Duodenal mucosa (tissue), 2 donors: ENCODE measurements at regions not wholly inside any gene's neighbourhood (a gene's known extent, or its start where the extent isn't known, plus 50 kb on each side); places are given as distances from the start of the nearest gene placed in this dataset.

Source experiments
- H3K27ac ChIP-seq: one replicate; pipeline ENCODE4 v1.7.0; 2013; ENCODE audit warnings: low read depth, low read length
- H3K27me3 ChIP-seq, 2 donors: one replicate each; pipeline ENCODE4 v1.7.0; 2013; ENCODE audit warnings: low read length in 2 of 2, control low read depth in 1 of 2; ENCODE audit not compliant: insufficient read depth in 2 of 2, control insufficient read depth in 1 of 2
- H3K36me3 ChIP-seq, 2 donors: one replicate each; pipeline ENCODE4 v1.7.0; 2013; ENCODE audit warnings: low read length in 2 of 2, control low read depth in 1 of 2; ENCODE audit not compliant: insufficient read depth in 2 of 2, control insufficient read depth in 1 of 2
- H3K4me1 ChIP-seq, 2 donors: one replicate each; pipeline ENCODE4 v1.7.0; 2013; ENCODE audit warnings: low read length in 2 of 2, control low read depth in 1 of 2; ENCODE audit not compliant: insufficient read depth in 2 of 2, control insufficient read depth in 1 of 2
- H3K4me3 ChIP-seq, 2 donors: one replicate each; pipeline ENCODE4 v1.7.0; 2013; ENCODE audit warnings: low read length in 2 of 2, low read depth in 1 of 2
- H3K9ac ChIP-seq, 2 donors: one replicate each; pipeline ENCODE4 v1.7.0; 2013; ENCODE audit warnings: low read length in 2 of 2, low read depth in 1 of 2
- H3K9me3 ChIP-seq, 2 donors: one replicate each; pipeline ENCODE4 v1.7.0; 2013; ENCODE audit warnings: low read length in 2 of 2, control low read depth in 1 of 2; ENCODE audit not compliant: control insufficient read depth in 1 of 2

DNA sequence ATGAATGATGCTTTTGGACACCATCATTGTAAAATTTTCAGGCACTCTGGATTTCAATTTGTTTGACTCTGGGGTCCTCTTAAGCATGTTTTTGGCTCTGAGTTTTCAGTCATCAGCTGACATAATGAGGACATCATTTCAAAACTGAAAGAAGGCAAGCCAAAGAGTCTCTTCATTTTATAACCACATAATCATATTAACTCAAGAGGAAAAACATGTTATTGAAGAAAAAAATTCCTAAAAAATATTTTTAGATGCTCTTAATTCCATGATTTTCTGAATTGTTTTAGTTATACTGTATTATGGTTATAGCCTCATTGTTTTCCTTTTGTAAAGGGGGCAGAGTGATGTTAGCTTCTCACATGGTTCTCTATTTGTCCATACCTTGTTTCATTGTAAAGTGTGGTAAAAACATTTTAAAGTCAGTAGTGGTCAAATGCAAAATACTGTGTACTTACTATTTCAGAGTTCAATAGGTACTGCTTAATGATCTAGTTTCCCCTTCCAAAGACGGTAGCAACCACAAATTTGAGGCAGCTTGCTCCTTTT, 472.1 kb downstream of the DMRT2 start:
- Histone ChIP-seq H3K4me1 (no peaks in the 10 kb centered on the region), H3K27ac (no peak overlapping the region), H3K4me3 (no peak overlapping the region), H3K36me3 (no peaks in the 10 kb centered on the region), H3K9ac (no peak overlapping the region), H3K27me3 (no peaks in the 10 kb centered on the region), H3K9me3 (no peaks in the 10 kb centered on the region)

DNA sequence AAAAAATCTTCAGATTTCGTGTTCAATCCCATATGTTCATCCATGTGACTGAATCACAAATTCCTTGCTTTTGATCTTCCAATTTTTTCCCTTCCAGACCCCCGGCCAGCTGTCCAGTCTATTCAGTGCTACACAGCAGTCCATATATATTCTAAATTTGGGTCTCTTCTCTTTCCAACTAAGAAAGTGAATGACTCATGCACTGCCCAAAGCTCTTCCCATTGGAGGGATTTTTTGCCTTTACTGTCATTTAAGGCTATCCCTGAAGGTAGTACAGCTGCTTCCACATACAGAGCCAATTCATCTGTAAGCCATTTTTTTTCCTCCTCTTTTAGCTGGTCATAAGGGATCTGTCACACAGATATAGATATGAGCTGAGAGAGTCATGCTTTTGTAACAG, 478.3 kb downstream of the DMRT2 start:
- Histone ChIP-seq H3K27ac (no peak overlapping the region), H3K27me3 (no peaks in the 10 kb centered on the region), H3K9ac (no peak overlapping the region), H3K4me3 (no peak overlapping the region), H3K36me3 (no peaks in the 10 kb centered on the region), H3K4me1 (no peaks in the 10 kb centered on the region), H3K9me3 (no peaks in the 10 kb centered on the region)

DNA sequence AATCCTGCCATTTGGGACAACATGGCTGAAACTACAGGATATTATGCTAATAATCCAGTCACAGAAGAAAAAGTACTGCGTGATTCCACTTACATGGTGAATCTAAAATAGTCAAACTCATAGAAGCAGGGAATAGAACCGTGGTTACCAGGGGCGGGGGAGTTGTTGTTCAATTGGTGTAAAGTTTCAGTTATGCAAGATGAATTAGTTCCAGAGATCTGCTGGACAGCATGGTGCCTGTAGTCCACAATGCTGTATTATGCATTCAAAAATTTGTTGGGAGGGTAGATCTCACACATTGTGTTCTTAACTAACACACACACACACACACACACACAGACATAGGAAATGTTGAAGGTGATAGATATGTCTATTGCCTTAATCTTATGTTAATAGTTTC, 480.5 kb downstream of the DMRT2 start:
- Histone ChIP-seq H3K27me3 (no peaks in the 10 kb centered on the region), H3K9me3 (no peaks in the 10 kb centered on the region), H3K27ac (no peak overlapping the region), H3K36me3 (no peaks in the 10 kb centered on the region), H3K9ac (no peak overlapping the region), H3K4me3 (no peak overlapping the region), H3K4me1 (no peaks in the 10 kb centered on the region)

DNA sequence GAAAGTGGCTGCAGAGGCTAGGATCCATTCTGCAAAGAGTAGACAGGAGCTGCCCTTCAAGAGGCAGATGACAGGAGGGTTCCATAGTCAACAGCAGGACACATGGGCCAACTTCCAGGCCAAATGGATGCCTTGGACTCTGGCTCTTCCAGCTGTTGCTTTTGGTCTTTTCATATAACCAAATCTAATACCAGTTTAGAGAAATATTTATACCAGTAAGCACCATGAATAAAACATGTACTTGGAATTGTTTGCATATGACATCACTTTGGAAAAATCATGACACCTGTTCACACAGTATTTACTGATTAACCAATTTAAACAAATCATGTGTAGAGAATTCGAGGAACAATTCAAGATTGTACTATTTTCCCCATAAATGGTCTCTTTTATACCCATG, 481.3 kb downstream of the DMRT2 start:
- H3K9me3 ChIP-seq: no peaks in the 10 kb centered on the region
- H3K4me3 ChIP-seq: no peak overlapping the region
- no peaks in the 10 kb centered on the region for H3K27me3 ChIP-seq
- no peaks in the 10 kb centered on the region for H3K36me3 ChIP-seq
- H3K27ac ChIP-seq: no peak overlapping the region
- H3K9ac ChIP-seq: no peak overlapping the region
- H3K4me1 ChIP-seq: no peaks in the 10 kb centered on the region

DNA sequence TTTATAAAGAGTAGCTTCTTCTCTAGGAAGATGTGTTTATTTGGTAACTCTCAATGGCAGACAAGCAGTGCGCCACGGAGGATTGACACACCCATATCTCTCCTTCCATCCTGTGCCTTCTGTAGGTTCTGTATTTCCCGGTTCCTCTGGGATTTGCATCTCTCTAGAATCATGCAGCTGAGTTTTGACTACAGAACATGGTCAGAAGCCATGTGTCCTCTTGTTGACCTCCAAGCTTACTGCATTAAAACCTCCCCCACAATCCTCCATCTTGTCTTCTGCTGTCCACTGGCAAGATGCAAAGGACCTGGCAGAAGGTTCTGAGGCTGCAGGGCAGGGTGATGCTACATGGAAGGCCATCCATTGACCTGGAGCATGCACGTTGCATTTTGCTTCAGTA, 482.0 kb downstream of the DMRT2 start:
- H3K9ac ChIP-seq: no peak overlapping the region
- H3K4me1 ChIP-seq: no peaks in the 10 kb centered on the region
- H3K4me3 ChIP-seq: no peak overlapping the region
- no peaks in the 10 kb centered on the region for H3K36me3 ChIP-seq
- H3K27ac ChIP-seq: no peak overlapping the region
- no peaks in the 10 kb centered on the region for H3K9me3 ChIP-seq
- H3K27me3 ChIP-seq: no peaks in the 10 kb centered on the region

DNA sequence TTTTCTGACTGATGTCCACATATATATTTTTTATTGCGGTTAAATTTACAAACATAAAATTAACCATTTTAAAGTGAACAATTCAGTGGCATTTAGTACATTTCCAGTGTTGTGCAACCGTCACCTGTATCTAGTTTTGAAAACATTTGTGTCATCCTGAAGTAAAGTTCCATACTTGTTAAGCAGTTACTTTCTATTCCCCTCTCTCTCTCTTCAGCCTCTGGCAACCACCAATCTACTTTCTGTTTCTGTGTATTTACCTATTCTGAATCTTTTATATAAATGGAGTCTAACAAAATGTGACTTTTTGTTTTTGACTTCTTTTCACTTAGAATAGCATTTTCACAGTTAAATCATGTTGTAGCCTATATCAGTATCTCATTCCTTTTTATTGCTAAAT, 480.1 kb upstream of the SMARCA2 start:
- no peaks in the 10 kb centered on the region for H3K27me3 ChIP-seq

DNA sequence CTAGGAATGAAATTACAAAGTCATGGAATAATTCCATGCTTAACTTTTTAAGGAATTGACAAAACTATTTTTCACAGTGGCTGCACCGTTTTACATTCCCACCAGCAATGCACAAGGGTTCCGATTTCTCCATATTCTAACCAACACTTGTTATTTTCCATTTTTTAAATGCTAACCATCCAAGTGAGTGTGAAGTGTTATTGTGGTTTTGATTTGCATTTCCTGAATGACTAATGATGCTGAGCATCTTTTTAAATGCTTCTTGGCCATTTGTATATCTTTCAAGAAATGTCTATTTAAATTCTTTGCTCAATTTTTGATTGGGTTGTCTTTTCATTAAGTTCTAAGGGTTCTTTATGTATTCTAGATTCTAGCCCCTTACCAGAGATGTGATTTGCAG, 479.5 kb upstream of the SMARCA2 start:
- H3K4me3 ChIP-seq: no peak overlapping the region
- no peak overlapping the region for H3K9ac ChIP-seq

More for the DNA sequence above, 480.1 kb upstream of the SMARCA2 start:
- H3K36me3 ChIP-seq: no peaks in the 10 kb centered on the region
- H3K27ac ChIP-seq: no peak overlapping the region
- no peaks in the 10 kb centered on the region for H3K9me3 ChIP-seq
- no peak overlapping the region for H3K4me3 ChIP-seq
- no peak overlapping the region for H3K9ac ChIP-seq
- H3K4me1 ChIP-seq: no peaks in the 10 kb centered on the region

DNA sequence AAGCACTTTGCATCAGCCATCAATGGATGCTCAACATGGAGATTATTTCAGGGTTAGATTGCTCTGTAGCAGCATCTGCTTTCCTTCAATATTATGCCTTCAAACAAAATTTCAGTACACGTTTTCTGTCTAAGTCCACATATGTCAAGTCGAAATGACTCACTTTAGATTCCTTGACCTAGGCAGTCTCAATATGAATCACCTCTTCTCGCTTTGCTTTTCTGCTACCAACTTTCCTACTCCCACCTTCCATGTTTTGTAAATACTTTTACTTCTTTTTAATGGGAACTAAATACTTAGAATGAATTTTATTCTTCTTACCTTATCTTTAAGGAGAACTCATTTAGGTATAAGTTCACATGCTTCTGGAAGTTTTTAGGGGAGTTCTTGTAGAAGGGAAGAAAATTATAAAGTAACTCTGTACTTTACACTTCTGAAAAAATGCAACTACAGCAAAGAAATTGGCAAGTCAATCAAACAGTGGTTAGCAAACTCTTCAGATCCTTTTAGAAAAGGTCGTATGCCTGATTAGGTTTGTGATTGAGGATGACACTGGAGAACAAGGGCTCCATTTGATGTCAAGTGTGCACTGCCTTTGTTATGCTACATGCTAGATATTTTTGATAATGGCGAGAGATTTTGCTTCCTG, 478.5 kb upstream of the SMARCA2 start:
- H3K27me3 ChIP-seq: no peaks in the 10 kb centered on the region
- H3K27ac ChIP-seq: no peak overlapping the region
- H3K36me3 ChIP-seq: no peaks in the 10 kb centered on the region
- no peak overlapping the region for H3K4me3 ChIP-seq
- no peaks in the 10 kb centered on the region for H3K9me3 ChIP-seq
- no peak overlapping the region for H3K9ac ChIP-seq
- H3K4me1 ChIP-seq: no peaks in the 10 kb centered on the region

More for the DNA sequence above, 479.5 kb upstream of the SMARCA2 start:
- Histone ChIP-seq H3K4me1 (no peaks in the 10 kb centered on the region), H3K27me3 (no peaks in the 10 kb centered on the region), H3K27ac (no peak overlapping the region), H3K36me3 (no peaks in the 10 kb centered on the region), H3K9me3 (no peaks in the 10 kb centered on the region)

DNA sequence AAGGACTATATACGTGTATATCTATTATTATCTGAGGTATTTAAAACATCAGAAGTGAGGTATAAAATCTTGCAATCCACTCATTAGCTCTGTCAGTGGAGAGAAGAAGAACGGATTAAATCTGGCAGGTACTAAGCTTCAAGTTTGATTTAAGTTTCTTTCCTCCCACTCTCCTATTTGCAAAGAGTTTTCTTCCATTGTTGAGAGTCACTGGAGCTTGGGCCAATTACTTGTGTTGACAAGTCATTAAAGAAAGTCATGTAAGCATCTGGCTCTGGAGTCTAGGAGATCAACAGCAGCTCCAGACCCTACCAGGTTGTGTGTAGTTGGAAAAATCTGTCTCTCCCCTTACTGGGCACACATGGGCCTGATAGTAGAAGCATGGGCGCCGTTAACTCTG, 476.8 kb upstream of the SMARCA2 start:
- no peaks in the 10 kb centered on the region for H3K9me3 ChIP-seq
- no peak overlapping the region for H3K9ac ChIP-seq
- H3K4me3 ChIP-seq: no peak overlapping the region
- H3K4me1 ChIP-seq: no peaks in the 10 kb centered on the region
- no peak overlapping the region for H3K27ac ChIP-seq
- no peaks in the 10 kb centered on the region for H3K27me3 ChIP-seq
- H3K36me3 ChIP-seq: no peaks in the 10 kb centered on the region

DNA sequence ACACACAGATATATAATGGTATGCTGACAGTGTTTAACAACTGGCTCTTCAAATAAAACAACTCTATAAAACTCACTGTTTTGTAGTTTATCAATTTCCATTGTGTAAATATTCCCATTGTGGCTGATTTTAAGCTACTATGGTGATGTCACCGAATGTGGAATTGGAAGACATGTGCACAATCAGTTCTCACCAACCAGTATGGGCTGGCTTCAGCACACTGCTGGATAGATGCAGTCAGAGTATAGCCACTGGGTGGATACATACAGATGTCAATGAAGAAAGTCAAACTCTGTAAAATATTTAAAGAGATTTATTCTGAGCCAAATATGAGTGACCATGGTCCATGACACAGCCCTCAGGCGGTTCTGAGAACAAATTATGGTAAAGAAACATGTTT, 475.9 kb upstream of the SMARCA2 start:
- Histone ChIP-seq H3K4me3 (no peak overlapping the region), H3K9ac (no peak overlapping the region), H3K4me1 (no peaks in the 10 kb centered on the region), H3K27ac (no peak overlapping the region), H3K9me3 (no peaks in the 10 kb centered on the region), H3K36me3 (no peaks in the 10 kb centered on the region), H3K27me3 (no peaks in the 10 kb centered on the region)
